Body of pancreas (tissue), 4 donors: ENCODE measurements at regions not wholly inside any gene's neighbourhood (a gene's known extent, or its start where the extent isn't known, plus 50 kb on each side); places are given as distances from the start of the nearest gene placed in this dataset.

Source experiments
- CTCF ChIP-seq, 7 experiments: fragments of 450-650 bp in 4 of 7; fragments of 200-600 bp in 3 of 7; sonication (generic) in 3 of 7; IDR thresholded peaks; one replicate each; pipeline ENCODE4 v1.5.1; 2016 to 2019; ENCODE audit warnings: antibody characterized with exemption in 7 of 7
- POLR2A ChIP-seq, 3 donors: fragments of 450-650 bp; IDR thresholded peaks; one replicate each; pipeline ENCODE4 v1.6.1; 2016; ENCODE audit warnings: antibody characterized with exemption in 3 of 3, mild to moderate bottlenecking in 2 of 3

GRCh38 chr20:24720957-24721356 is 228.1 kb upstream of the CST7 start:
- TF ChIP-seq CTCF (IDR thresholded peaks at IDR 0.05), result no peak
- no peak for TF ChIP-seq POLR2A (IDR thresholded peaks at IDR 0.05)
